Loucy (cell line): ENCODE measurements at regions not wholly inside any gene's neighbourhood (a gene's known extent, or its start where the extent isn't known, plus 50 kb on each side); places are given as distances from the start of the nearest gene placed in this dataset.

Experiments
- H2AFZ ChIP-seq: fragments of 200-600 bp; sonication (generic); 2 replicates; pipeline ENCODE4 v1.6.0; 2016; ENCODE audit warnings: antibody characterized with exemption, mild to moderate bottlenecking, low read length, moderate library complexity
- H3F3A ChIP-seq: fragments of 200-600 bp; 2 replicates; pipeline ENCODE4 v1.6.0; 2016; ENCODE audit warnings: antibody characterized with exemption, low read depth, mild to moderate bottlenecking
- H3K27me3 ChIP-seq: fragments of 200-600 bp; sonication (generic); 2 replicates; pipeline ENCODE4 v1.6.1; 2014; ENCODE audit warnings: low read length, mild to moderate bottlenecking; ENCODE audit not compliant: insufficient read depth, poor library complexity, severe bottlenecking
- H3K36me3 ChIP-seq: fragments of 200-600 bp; sonication (generic); 2 replicates; pipeline ENCODE4 v1.6.1; 2016; ENCODE audit warnings: low read length; ENCODE audit not compliant: insufficient read depth
- H3K4me1 ChIP-seq: fragments of 200-600 bp; sonication (generic); 2 replicates; pipeline ENCODE4 v1.5.1; 2014; ENCODE audit warnings: low read length, mild to moderate bottlenecking; ENCODE audit not compliant: insufficient read depth, poor library complexity, severe bottlenecking
- H3K4me2 ChIP-seq: fragments of 200-600 bp; sonication (generic); 2 replicates; pipeline ENCODE4 v1.6.0; 2014; ENCODE audit warnings: antibody characterized with exemption, low read length, low read depth, mild to moderate bottlenecking; ENCODE audit not compliant: poor library complexity, severe bottlenecking
- H3K4me3 ChIP-seq: fragments of 200-600 bp; sonication (generic); 2 replicates; pipeline ENCODE4 v1.5.1; 2014; ENCODE audit warnings: low read length, mild to moderate bottlenecking, mixed read lengths; ENCODE audit not compliant: poor library complexity, severe bottlenecking
- H3K79me2 ChIP-seq: fragments of 200-600 bp; sonication (generic); 2 replicates; pipeline ENCODE4 v1.6.1; 2014; ENCODE audit warnings: low read length; ENCODE audit not compliant: insufficient read depth
- H3K9ac ChIP-seq: fragments of 200-600 bp; sonication (generic); 2 replicates; pipeline ENCODE4 v1.6.0; 2014; ENCODE audit warnings: mild to moderate bottlenecking, low read depth, low read length, moderate library complexity; ENCODE audit not compliant: poor library complexity, severe bottlenecking
- H3K9me2 ChIP-seq: fragments of 200-600 bp; sonication (generic); replicated peaks from 2 replicates; pipeline ENCODE4 v1.6.1; 2016; ENCODE audit warnings: low read depth, low read length, mixed read lengths
- H3K9me3 ChIP-seq: fragments of 200-600 bp; sonication (generic); 2 replicates; pipeline ENCODE4 v1.6.1; 2014; ENCODE audit warnings: mild to moderate bottlenecking, antibody characterized with exemption, low read length, low read depth; ENCODE audit not compliant: insufficient read depth
- H4K20me1 ChIP-seq: fragments of 200-600 bp; sonication (generic); 2 replicates; pipeline ENCODE4 v1.6.0; 2014; ENCODE audit warnings: antibody characterized with exemption, low read length, mild to moderate bottlenecking; ENCODE audit not compliant: insufficient read depth, poor library complexity, severe bottlenecking
- EZH2phosphoT487 ChIP-seq: fragments of 200-600 bp; IDR thresholded peaks from 2 replicates; pipeline ENCODE4 v1.6.1; 2018; ENCODE audit warnings: antibody characterized with exemption, mild to moderate bottlenecking, moderate library complexity, borderline replicate concordance
- TF ChIP-seq, protein P1 (sequence below): fragments of 200-600 bp; sonication (generic); conservative IDR thresholded peaks from 2 replicates; pipeline ENCODE4 v1.5.1; 2014; ENCODE audit warnings: mild to moderate bottlenecking, antibody characterized with exemption, low read length

DNA sequence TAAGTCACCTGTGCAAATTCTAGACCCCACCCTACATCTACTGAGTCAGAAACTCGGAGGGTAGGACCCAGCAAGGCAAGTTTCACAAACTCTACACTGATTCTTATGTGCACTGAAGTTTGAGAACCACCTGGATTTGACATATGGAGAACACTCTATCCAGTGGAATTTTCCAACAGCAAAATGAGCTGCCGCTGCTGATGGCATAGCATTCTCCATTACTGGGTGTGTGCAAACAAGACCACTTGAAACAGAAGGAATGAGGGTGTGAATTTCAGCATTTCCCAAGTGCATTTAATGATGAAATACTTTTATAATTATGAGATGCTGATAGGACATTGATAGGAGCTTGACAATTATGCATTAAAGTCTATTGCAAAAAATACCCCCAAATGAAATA, 229.1 kb upstream of the IL12B start:
- no peak overlapping the region for H3K9ac ChIP-seq
- no peak overlapping the region for H3K4me2 ChIP-seq
- no peaks in the 10 kb centered on the region for H3K9me2 ChIP-seq
- no peaks in the 10 kb centered on the region for H3K79me2 ChIP-seq
- H3F3A ChIP-seq: no peaks in the 10 kb centered on the region
- no peaks in the 10 kb centered on the region for H3K36me3 ChIP-seq
- H3K9me3 ChIP-seq: no peaks in the 10 kb centered on the region
- no peak overlapping the region for H2AFZ ChIP-seq
- H3K27me3 ChIP-seq: no peaks in the 10 kb centered on the region
- no peaks in the 10 kb centered on the region for H4K20me1 ChIP-seq
- H3K4me3 ChIP-seq: no peak overlapping the region
- H3K4me1 ChIP-seq: no peaks in the 10 kb centered on the region
- TF ChIP-seq EZH2phosphoT487: no peak
- TF ChIP-seq, protein P1, sequence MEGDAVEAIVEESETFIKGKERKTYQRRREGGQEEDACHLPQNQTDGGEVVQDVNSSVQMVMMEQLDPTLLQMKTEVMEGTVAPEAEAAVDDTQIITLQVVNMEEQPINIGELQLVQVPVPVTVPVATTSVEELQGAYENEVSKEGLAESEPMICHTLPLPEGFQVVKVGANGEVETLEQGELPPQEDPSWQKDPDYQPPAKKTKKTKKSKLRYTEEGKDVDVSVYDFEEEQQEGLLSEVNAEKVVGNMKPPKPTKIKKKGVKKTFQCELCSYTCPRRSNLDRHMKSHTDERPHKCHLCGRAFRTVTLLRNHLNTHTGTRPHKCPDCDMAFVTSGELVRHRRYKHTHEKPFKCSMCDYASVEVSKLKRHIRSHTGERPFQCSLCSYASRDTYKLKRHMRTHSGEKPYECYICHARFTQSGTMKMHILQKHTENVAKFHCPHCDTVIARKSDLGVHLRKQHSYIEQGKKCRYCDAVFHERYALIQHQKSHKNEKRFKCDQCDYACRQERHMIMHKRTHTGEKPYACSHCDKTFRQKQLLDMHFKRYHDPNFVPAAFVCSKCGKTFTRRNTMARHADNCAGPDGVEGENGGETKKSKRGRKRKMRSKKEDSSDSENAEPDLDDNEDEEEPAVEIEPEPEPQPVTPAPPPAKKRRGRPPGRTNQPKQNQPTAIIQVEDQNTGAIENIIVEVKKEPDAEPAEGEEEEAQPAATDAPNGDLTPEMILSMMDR: no peak

- H3K36me3 ChIP-seq: no peaks in the 10 kb centered on the region
- no peaks in the 10 kb centered on the region for H4K20me1 ChIP-seq
- H3K4me1 ChIP-seq: no peaks in the 10 kb centered on the region
- no peaks in the 10 kb centered on the region for H3K27me3 ChIP-seq
- TF ChIP-seq, protein P1: no peak
- TF ChIP-seq EZH2phosphoT487: no peak
- no peaks in the 10 kb centered on the region for H3F3A ChIP-seq
- H3K79me2 ChIP-seq: no peaks in the 10 kb centered on the region
- H3K4me2 ChIP-seq: no peak overlapping the region
- H3K9me3 ChIP-seq: no peaks in the 10 kb centered on the region
- no peak overlapping the region for H3K9ac ChIP-seq
- no peaks in the 10 kb centered on the region for H3K9me2 ChIP-seq
- no peak overlapping the region for H3K4me3 ChIP-seq
- no peak overlapping the region for H2AFZ ChIP-seq
Measured at GRCh38 chr5:159560088-159560487, 229.8 kb upstream of the IL12B start.

DNA sequence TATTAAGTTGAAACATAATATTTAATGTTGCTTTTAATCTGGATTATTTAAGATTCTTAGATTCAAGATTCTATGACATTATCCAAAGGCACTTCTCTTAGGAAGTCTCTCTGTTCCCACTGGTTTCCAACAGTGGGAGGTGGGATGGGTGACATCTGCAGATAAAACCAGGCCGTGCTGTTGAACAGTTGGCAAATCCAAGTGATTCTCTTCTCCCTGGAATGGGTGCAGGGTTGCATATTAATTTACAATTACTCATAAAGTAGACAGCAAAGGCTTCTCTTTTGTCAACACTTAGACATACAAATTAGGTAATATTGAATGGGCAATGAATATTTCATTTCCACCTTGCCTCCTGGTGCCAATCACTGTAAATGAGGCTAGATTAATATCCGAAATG, 233.7 kb upstream of the IL12B start:
- Histone ChIP-seq H3K4me2 (no peak overlapping the region), H2AFZ (no peak overlapping the region), H3K27me3 (no peaks in the 10 kb centered on the region), H4K20me1 (no peaks in the 10 kb centered on the region), H3F3A (no peaks in the 10 kb centered on the region), H3K9ac (no peak overlapping the region), H3K9me3 (no peaks in the 10 kb centered on the region), H3K4me1 (no peaks in the 10 kb centered on the region), H3K4me3 (no peak overlapping the region), H3K9me2 (no peaks in the 10 kb centered on the region), H3K36me3 (no peaks in the 10 kb centered on the region), H3K79me2 (no peaks in the 10 kb centered on the region)
- TF ChIP-seq EZH2phosphoT487: no peak
- TF ChIP-seq, protein P1: no peak
